Mammary epithelial cell (primary cell): ENCODE measurements at regions not wholly inside any gene's neighbourhood (a gene's known extent, or its start where the extent isn't known, plus 50 kb on each side); places are given as distances from the start of the nearest gene placed in this dataset.

Source experiments
- EZH2 ChIP-seq: IDR thresholded peaks from 2 replicates; pipeline ENCODE4 v1.6.1; 2012; ENCODE audit warnings: low read length, inconsistent platforms, borderline replicate concordance
- TF ChIP-seq, protein P1 (sequence below), 2 donors: IDR thresholded peaks in 1 of 2; conservative IDR thresholded peaks in 1 of 2; 2 replicates each; pipeline ENCODE4 v1.5.1; 2011 to 2012; ENCODE audit warnings: inconsistent platforms in 2 of 2, low read length in 2 of 2, mild to moderate bottlenecking in 2 of 2, control low read depth in 1 of 2, low read depth in 1 of 2; ENCODE audit not compliant: insufficient read depth in 1 of 2; ENCODE audit errors: extremely low read depth in 1 of 2

DNA sequence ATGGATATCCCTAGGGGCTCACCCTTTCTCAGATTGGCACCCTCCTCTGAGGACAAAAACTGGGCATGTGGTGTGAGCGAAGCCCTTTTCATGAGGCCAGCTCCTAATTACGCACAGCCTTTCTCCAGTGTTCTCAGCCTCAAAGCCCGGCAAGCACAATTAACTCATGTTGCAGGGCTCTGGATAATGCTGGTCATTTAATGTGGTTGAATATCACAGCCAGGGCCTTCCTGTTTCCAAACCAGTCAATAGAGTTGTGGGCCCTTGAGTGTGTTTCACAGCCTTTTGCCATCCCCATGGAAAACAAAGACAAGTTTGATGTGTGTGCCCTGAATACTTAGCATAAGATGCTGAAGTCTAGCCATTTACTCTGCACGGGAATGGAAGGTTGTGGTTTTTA is 114.2 kb upstream of the ARHGAP5 start:
- TF ChIP-seq EZH2: no peak
- TF ChIP-seq, protein P1, sequence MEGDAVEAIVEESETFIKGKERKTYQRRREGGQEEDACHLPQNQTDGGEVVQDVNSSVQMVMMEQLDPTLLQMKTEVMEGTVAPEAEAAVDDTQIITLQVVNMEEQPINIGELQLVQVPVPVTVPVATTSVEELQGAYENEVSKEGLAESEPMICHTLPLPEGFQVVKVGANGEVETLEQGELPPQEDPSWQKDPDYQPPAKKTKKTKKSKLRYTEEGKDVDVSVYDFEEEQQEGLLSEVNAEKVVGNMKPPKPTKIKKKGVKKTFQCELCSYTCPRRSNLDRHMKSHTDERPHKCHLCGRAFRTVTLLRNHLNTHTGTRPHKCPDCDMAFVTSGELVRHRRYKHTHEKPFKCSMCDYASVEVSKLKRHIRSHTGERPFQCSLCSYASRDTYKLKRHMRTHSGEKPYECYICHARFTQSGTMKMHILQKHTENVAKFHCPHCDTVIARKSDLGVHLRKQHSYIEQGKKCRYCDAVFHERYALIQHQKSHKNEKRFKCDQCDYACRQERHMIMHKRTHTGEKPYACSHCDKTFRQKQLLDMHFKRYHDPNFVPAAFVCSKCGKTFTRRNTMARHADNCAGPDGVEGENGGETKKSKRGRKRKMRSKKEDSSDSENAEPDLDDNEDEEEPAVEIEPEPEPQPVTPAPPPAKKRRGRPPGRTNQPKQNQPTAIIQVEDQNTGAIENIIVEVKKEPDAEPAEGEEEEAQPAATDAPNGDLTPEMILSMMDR (conservative IDR thresholded peaks at IDR 0.05 in 1 of 2, IDR thresholded peaks at IDR 0.05 in 1 of 2; ENCODE audit: extremely low read depth in 1 of 2, insufficient read depth in 1 of 2, low read depth in 1 of 2, low read length in 2 of 2): no peak
